GM18505 (cell line): ENCODE measurements at regions not wholly inside any gene's neighbourhood (a gene's known extent, or its start where the extent isn't known, plus 50 kb on each side); places are given as distances from the start of the nearest gene placed in this dataset.
"Not testable (repeated sequence)": the region's sequence is repeated elsewhere in the genome, so short reads cannot be mapped to it uniquely, and the experiment has no call there.

Source experiments
- ATAC-seq: cut with Tn5 transposase; IDR thresholded peaks from one replicate; pipeline ENCODE4 v1.9.1; 2021; ENCODE audit not compliant: unreplicated experiment
- POLR2A ChIP-seq: IDR thresholded peaks from 4 replicates; pipeline ENCODE4 v1.6.1; 2011; ENCODE audit warnings: borderline replicate concordance; ENCODE audit not compliant: insufficient read depth, insufficient read length; ENCODE audit errors: extremely low read depth

GRCh38 chr6:118739696-118740353 is 88.4 kb upstream of the CEP85L start:
- TF ChIP-seq POLR2A, result no peak
- ATAC-seq, result no peak

DNA sequence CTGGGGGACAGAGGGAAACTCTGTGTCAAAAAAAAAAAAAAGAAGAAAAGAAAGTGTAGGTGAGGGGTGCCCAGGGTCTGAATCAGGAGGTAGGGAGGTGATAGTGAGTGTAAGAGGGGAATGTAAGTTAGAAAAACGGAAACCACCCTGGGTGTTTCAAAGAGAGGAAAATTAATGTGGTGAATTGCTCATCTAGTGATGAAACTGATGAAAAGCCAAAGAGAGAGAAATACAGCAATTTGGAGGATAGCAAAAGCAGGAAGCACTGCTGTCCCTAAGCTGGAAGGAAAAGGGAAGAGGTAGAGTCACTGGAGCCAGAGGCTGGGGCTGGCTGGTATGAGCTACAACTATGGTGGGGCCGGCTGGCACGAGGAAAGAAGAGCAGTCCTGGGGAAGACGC is 85.0 kb upstream of the CEP85L start:
- no peak for TF ChIP-seq POLR2A
- ATAC-seq, result no peak

DNA sequence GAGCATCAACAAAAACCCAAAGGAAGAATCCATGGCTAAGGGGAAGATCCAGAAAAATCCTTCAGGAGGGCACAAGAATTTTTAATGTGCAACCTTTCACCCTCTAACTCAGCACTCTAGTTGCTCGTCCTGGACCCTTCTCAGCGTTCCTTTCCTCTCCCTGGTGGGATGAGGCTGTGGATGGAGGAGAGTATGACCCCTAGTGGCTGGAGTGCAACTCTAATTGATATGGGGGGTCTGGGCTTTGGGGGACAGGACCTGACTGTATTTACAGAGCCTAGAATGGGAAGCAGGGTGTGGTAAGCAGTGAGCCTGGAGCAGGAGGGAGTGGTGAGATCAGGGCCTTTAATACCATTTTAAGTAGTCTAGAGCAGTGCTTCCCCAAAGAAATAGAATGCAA is 83.9 kb upstream of the CEP85L start:
- no peak for TF ChIP-seq POLR2A
- no peak for ATAC-seq

DNA sequence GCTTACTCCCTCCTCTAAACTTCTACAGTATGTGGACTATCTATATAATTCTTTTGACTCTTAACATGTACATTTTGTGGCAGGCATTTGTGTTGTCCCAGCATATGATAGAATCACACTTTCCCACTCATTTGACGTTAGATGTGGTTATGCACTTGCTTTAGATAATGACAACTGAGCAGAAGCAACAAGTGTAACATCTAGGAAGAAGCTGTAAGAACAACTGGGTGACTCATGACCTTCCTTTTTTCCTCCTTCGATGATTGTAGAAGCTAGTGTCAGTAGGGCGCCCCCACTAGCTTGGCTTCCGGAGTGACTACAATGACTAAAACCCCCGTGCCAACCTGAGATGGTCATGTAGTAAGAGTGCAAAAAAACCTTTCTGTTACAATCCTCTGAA is 74.6 kb upstream of the CEP85L start:
- no peak for TF ChIP-seq POLR2A
- ATAC-seq, result no peak

GRCh38 chr6:118724211-118724610 is 72.8 kb upstream of the CEP85L start:
- ATAC-seq, result peak; percentile 81
- TF ChIP-seq POLR2A, result no peak

DNA sequence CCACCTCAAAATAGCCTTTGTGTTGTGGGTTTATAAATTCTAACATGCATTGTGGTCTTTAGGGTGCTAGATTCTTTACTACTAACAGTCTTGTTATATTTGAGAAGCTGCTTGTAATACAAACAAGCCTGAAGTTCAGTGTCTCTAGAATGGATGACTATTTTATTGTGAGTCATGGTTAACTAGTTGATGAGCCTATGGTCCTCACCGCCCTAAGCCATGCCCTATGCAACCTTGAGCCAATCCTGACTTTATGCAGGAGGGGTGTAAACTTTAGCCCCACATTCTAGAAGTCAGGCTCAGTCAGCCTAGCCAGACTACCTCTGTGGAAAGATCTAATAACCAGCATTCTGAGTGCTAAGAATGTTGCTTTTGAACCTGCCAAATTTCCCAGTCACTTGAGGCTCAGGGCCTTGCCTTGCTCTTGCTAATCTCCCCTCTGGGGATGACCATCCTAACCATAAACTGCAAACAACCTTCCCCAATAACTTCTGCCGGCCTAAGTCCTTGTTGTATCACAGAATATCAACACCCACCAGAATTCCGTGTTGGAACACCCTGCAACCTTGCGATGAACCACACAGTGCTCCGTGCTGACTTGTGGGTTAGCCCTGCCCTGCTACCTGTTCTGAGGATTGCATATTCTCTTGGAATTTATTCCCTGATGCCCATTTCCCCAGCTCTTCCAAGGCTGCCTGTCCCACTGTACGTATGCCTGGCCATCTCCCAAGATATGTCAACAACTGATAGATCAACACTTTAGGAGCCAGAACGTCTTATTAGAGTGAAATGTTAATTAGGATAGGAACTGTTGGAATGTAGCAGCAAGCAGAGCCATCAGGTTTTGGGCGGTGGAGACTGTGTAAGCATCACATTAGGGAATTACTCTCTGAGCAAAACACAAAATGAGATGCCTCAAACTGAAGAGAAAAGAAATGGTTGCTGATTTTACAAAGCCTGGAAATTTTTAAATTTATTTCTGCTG is 71.7 kb upstream of the CEP85L start:
- no peak for TF ChIP-seq POLR2A
- ATAC-seq, result no peak

DNA sequence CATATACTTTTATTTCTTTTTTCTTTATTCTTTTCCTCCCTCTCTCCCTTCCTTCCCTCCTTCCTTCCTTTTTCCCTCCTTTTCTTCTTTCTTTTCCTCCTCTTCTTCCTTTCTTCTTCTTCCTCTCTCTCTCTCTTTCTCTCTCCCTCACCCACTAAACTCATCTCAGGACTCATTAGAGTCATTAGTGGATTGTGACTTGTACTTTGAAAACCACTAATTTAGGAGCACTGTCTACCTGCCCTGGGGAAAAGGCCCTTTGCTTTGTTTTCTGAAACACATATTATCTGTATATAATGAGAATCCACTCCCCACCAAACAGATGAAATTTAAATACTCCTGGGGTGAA is 68.7 kb upstream of the CEP85L start:
- no peak for TF ChIP-seq POLR2A
- ATAC-seq, result no peak

- ATAC-seq, result peak; percentile 51
- TF ChIP-seq POLR2A, result no peak
Observed at GRCh38 chr6:118719351-118720124, 68.1 kb upstream of the CEP85L start.

DNA sequence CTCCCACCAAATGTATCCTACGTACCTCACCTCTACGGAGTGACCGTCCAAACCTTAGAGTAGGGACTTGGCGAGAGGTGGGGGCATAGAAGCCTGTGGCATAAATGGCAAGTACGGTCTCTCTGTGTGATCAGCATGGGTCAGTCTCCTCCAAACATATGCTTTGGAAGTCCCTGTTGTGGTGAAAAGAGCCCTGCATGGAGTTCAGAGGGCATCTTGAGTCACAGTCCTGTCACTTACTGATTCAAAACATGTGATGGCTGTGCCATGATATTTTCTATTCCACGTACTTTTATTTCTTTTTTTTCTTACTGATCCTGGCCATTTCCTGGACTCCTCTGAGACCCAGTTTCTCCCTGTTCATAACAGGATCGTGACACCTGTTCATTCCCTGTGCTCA is 67.5 kb upstream of the CEP85L start:
- no peak for ATAC-seq
- no peak for TF ChIP-seq POLR2A

DNA sequence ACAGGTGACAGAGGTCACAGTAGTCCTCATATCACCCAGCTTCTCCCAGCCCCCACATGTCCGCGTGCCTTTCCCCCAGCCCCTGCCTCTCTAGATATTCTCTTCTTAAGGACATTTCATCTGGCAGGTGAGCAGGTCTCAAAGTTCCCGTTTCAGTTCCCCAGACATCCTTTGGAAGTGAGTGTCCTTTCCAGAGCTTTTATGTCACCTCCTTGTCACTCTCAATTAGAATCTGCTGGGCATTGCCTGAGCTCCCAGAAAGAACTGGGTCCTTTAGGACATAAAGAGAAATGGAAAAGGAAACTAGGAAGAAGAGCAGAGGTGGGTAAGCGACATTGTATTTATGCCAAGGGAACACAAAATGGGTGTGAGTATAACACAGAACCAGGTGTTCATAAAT is 66.9 kb upstream of the CEP85L start:
- no peak for ATAC-seq
- TF ChIP-seq POLR2A, result no peak

DNA sequence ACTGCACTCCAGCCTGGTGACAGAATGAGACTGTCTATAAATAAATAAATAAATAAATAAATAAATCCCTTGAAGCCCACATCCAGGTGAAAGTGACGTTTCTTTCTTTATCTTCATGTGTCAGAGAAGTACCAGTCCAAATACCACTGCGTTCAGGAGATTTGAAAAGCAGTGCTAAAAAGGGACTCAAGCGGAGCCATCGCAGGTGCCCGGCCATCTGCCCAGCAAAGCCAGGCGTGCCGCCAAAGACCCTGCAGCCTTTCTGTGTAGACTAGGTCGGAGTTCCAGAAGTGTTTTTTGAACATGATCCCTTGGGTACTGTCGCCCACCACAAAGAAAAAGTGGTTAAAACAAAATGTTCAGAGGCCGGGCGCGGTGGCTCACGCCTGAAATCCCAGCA is 65.7 kb upstream of the CEP85L start:
- no peak for TF ChIP-seq POLR2A
- ATAC-seq, result no peak

- ATAC-seq, result not testable (repeated sequence)
Observed at GRCh38 chr6:118715907-118716306, 64.5 kb upstream of the CEP85L start.

GRCh38 chr6:118715376-118715775 is 64.0 kb upstream of the CEP85L start:
- no peak for TF ChIP-seq POLR2A

More at GRCh38 chr6:118715376-118715775, 64.0 kb upstream of the CEP85L start:
- ATAC-seq, result no peak
